Amygdala (tissue), 56 donors: ENCODE measurements at regions not wholly inside any gene's neighbourhood (a gene's known extent, or its start where the extent isn't known, plus 50 kb on each side); places are given as distances from the start of the nearest gene placed in this dataset.
"Not testable (repeated sequence)": the region's sequence is repeated elsewhere in the genome, so short reads cannot be mapped to it uniquely, and the experiment has no call there.

ENCODE experiments used
- DNase-seq, 56 donors: peaks; one replicate each; lab custom pipeline; 2025; lab: John Stamatoyannopoulos, UW

DNA sequence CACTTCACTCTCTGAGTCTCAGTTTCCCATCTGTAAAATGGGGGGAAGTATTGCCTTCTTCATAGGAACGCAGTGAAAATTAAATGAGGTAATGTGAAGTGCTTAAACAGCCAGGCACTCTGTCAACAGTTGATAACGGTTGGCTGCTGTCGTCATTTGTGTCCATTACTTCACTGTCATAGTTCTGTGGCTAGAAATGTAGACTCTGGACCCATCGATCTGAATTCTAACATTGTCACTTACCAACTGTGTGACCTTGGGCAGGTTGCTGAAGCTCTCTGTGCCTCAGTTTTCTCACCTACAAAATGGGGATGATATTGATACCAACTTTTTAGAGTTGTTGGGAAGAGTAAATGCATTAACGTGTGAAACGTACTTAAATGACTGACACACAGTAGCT, 152.6 kb downstream of the PTPRU start:
- DNase-seq, result no peak

DNA sequence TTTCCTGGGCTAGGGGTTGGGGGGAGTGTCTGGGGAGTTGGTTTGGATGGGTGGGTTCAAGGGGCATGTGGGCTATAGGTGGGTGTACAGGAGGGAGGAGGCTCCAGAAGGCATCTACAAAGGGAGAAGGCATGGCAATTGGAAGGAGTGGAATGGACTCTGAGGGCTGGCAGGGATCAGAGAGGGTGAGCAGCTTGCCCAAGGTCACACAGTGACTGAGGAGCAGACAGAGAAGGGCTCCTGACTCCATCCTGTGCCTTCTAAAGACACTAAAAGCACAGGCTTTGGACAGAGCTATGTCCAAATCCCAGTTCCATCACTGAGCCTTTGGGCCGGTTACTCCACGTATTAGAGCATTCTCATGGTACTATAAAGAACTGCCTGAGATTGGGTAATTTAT, 151.8 kb downstream of the PTPRU start:
- no peak for DNase-seq

DNA sequence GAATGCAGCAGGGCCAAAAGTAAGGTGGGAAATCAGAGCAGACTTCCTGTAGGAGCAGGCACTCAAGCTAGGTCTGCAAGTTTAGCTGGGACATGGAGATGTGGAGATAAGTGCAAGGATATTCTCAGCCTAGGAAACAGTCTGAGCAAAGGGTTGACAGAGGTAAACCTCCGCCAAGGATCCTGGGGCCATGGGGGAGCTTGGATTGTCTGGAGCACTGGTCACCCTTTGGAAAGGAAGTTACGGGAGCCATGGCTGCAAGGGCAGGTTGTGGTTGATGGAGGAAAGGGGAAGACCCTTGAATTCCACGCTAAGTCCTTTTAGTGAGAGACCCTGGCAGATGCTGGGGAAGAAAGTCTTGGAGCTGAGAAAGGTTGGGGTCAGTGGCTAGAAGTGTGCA, 150.9 kb downstream of the PTPRU start:
- no peak for DNase-seq

- not testable (repeated sequence) for DNase-seq
Observed at GRCh38 chr1:29386453-29386852, 150.1 kb downstream of the PTPRU start.

GRCh38 chr1:29385966-29386365, 149.6 kb downstream of the PTPRU start:
- no peak for DNase-seq

GRCh38 chr1:29384496-29385015, 148.2 kb downstream of the PTPRU start:
- no peak for DNase-seq

GRCh38 chr1:29383746-29384371, 147.5 kb downstream of the PTPRU start:
- DNase-seq, result no peak

DNA sequence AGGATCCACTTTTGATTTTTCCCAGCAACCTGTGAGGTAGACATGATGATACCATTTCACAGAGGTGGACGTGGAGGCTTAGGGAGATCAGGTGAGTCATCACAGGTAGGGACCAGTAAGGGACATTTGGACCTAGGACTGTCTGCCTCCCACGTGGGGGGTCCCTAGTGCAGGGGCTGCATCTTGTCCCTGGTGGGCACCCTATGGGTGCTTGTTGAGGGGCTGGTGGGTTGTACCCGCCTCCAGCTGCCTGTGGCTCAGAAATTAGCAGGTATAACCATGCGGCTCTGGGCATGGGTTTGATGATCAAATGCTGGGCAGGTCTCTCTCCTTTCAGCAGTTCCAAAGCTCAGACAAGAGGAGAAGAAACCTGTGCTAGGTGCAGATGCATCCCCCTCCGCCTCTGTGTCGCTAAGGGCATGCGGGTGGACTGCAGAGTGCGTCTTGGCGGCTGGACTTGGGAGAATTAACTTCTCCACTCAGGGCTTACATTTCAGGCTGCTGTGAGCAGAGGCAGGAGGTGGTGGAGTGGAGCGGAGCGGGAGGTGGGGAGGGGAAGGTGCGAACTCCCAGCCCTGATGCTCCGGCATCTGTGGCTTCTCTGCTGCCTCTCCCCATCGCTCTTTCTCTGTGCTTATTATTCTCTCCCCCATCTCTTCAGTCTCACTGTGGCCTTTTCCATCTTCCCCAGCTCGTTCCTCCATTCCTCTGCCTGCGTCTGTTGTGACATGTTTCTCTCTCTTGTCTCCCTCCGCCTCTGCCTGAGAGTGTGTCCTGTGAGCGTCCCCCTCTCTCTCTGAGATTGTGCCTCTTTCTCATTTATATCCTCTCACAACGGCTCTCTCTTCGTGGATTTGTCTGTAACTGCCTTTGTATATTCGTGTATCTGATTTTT, 146.8 kb downstream of the PTPRU start:
- no peak for DNase-seq

- DNase-seq, result no peak
Observed at GRCh38 chr1:29381426-29381825, 145.1 kb downstream of the PTPRU start.

GRCh38 chr1:29380532-29380931, 144.2 kb downstream of the PTPRU start:
- DNase-seq, result no peak

DNA sequence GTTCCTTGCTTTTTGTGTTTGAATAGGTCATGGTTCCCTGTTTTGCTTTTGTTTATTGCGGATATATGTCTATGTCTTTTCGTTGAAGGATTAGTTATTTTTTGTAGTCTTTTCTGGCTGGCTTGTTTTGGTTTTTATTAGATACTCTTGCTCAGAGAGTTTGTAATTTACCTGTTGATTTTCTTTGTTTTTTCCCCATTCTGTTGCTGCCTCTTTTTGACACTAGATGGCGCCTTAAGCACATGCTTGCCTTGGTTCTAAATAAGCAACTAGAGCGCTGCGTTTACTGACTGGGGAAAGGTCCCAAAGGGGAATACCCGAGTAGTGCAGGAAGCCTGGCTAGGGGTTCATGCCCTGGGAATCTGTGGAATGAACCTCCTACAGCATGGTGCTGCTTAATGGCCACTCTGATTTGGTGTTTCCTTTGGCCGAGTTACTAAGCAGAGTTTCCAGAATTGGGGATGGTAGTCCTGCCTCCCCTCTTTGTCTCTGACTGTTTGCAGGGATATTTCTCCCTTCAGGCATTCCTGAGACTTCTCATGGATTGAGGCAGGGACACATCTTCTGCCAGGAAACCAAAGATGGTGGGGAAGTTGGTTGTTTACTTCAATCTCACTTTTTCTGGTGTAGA, 143.2 kb downstream of the PTPRU start:
- DNase-seq, result no peak
